Activated naive CD4-positive, alpha-beta T cell treated with anti-CD3 and anti-CD28 coated beads for 36 hours (primary cell): ENCODE measurements at regions not wholly inside any gene's neighbourhood (a gene's known extent, or its start where the extent isn't known, plus 50 kb on each side); places are given as distances from the start of the nearest gene placed in this dataset.

Experiments
- CTCF ChIA-PET: fragments of 350-600 bp; sonication (Branson Sonifier 250); formaldehyde crosslinking; loops from one replicate; lab custom pipeline; 2021; ENCODE audit warnings: antibody characterized with exemption; lab: Charles Lee
- DNase-seq: peaks from one replicate; pipeline ENCODE4 v3.0.0-alpha.2; 2020
- H3K27ac Mint-ChIP-seq: one replicate; pipeline ENCODE4 v1.8.0; 2021; ENCODE audit warnings: mild to moderate bottlenecking, mixed read lengths
- H3K27me3 Mint-ChIP-seq: one replicate; pipeline ENCODE4 v1.8.0; 2021; ENCODE audit warnings: low read depth, mixed read lengths
- H3K36me3 Mint-ChIP-seq: one replicate; pipeline ENCODE4 v1.8.0; 2021; ENCODE audit warnings: low read depth, mixed read lengths
- H3K4me1 Mint-ChIP-seq: one replicate; pipeline ENCODE4 v1.8.0; 2021; ENCODE audit warnings: low read depth, mixed read lengths
- H3K4me3 Mint-ChIP-seq: one replicate; pipeline ENCODE4 v1.8.0; 2021; ENCODE audit warnings: mild to moderate bottlenecking, moderate library complexity, mixed read lengths
- H3K9me3 Mint-ChIP-seq: one replicate; pipeline ENCODE4 v1.8.0; 2021; ENCODE audit warnings: mixed read lengths
- intact Hi-C: fragments of 100-400 bp; cut with micrococcal nuclease; formaldehyde crosslinking; loops from one replicate; pipeline ENCODE4 v1.15.1; 2023

DNA sequence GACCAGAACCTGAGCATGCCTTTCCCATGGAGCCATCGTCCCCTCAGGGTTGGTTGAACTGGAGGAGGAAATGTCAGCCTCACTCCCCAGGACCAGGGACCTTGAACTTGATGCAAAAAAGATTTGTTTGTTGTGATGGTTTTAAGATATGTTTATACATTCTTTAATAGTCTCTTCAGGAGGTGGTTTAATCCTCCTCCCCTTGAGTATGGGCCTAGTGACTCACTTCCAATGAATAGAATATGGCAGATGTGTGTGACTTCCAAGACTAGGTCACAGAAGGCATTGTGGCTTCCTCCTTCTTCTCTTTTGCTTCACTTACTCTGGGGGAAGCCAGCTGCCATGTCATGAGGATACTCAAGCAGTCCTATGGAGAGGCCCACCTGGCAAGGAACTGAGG lies 81.7 kb upstream of the WNT4 start:
- intact Hi-C loops = no loop called here
- Mint-ChIP-seq H3K36me3 (no peaks in the 10 kb centered on the region), H3K9me3 (no peaks in the 10 kb centered on the region), H3K4me3 (no peak overlapping the region), H3K27me3 (no peaks in the 10 kb centered on the region), H3K4me1 (no peaks in the 10 kb centered on the region), H3K27ac (no peak overlapping the region)
- CTCF ChIA-PET = no interaction called here
- DNase-seq = no peak

DNA sequence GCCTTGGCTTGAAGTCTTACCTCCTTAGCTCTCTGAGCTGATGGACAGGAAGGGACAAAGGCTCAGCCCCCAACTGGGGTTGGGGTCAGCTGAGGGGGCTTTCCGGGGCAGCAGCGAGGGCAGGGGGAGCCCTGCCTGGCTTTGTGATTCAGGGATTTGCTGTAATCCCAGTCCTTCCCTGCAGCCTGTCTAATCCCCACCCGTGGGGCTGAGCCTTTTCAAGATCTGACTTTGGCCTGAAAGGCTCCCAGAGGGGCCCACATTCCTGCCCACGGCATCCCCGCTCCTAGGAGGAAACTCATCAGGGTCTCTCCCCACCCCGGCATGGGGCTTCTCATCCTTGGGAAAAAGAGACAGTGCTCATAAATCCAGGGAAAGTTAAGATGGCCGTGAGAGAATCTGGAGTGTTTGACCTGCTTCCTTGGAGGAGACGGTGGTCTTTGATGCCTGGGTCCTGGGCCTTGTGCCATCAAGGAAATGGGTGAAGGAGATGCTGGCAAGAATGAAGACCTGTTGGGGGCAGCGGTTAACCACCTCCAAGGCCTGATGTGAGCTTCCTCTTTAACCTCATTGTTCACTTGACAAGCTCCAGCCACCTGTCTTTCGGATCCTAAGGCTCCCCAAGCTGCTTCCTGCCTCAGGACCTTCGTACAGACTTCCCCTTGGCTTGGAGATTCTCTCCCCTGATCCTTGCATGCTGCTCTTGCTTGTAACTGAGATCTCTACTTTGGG lies 83.1 kb upstream of the WNT4 start:
- Mint-ChIP-seq H3K36me3 (no peaks in the 10 kb centered on the region), H3K27me3 (no peaks in the 10 kb centered on the region), H3K9me3 (no peaks in the 10 kb centered on the region), H3K4me1 (no peaks in the 10 kb centered on the region), H3K4me3 (no peak overlapping the region), H3K27ac (no peak overlapping the region)
- intact Hi-C loops = no loop called here
- DNase-seq = no peak
- CTCF ChIA-PET = interaction anchor here (0.9 kb wide), 1 partner anchor 17 kb away, joined by 3 read pairs; no protein-coding TSS in a partner anchor

DNA sequence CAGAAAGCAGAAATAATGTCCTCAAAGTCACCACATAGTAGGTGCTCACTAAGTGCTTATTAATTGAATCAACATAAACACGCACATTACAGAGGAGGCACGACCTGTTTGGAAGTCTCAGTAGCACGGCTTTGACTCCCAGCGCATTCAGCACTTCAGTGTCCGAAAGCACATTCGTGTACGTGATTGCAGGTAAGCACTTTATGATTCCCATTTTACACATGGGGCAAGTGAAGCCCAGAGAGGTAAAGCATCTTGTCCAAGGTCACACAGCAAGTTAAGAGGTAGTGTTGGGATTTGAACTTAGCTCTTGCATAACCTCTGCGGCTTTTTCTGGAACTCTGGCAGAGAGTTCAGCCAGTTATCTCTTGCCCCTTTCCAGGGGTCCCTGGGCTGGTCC lies 85.2 kb upstream of the WNT4 start:
- H3K9me3 Mint-ChIP-seq = no peaks in the 10 kb centered on the region
- DNase-seq = no peak
- H3K27ac Mint-ChIP-seq = no peak overlapping the region
- CTCF ChIA-PET = no interaction called here
- intact Hi-C loops = no loop called here
- no peaks in the 10 kb centered on the region for H3K36me3 Mint-ChIP-seq
- H3K4me3 Mint-ChIP-seq = no peak overlapping the region
- no peaks in the 10 kb centered on the region for H3K27me3 Mint-ChIP-seq
- H3K4me1 Mint-ChIP-seq = no peaks in the 10 kb centered on the region

DNA sequence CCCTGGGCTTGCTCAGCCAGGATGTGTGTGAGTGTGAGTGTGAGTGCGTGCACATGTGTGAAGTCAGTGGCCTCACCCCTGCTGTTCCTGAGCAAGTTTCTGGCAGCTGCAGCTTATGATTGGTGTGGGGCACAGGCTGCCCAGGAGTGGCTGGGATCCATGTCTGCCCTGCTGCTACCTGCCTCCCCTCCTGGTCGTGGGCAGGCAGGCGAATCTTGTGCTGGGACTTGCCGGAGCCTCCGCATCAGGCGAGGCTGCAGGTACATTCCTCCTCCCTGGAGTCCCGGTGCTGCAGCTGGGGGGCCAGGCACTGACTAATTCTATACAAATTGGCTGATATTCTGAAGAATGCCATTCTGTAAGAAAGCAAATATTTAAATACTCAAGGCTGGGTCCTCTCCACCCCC lies 85.6 kb upstream of the WNT4 start:
- CTCF ChIA-PET = no interaction called here
- Mint-ChIP-seq H3K27ac (no peak overlapping the region), H3K27me3 (no peaks in the 10 kb centered on the region)

DNA sequence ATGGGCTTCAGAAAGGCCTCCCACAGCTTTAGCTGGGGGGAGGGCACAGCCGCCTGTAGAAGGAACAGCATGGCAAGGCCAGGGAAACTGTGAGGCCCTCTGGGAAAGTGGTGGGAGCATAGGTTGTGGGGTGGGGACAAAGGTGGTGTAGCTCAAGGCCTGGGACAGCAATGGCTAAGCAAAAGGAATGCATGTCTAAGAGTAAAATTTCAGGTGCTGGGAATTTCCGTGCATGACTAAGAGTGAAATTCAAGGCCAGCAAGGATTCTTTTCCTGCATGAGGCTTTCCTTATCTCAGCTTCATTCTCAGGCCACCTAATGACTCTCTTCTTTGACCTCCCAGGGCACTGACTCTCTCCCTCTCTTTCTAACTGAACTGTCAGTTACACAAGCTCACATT lies 86.5 kb upstream of the WNT4 start:
- Mint-ChIP-seq H3K4me3 (no peak overlapping the region), H3K27ac (no peak overlapping the region), H3K9me3 (no peaks in the 10 kb centered on the region), H3K27me3 (peaks cover 3% of the 10 kb centered on the region), H3K36me3 (no peaks in the 10 kb centered on the region), H3K4me1 (no peaks in the 10 kb centered on the region)
- CTCF ChIA-PET = no interaction called here
- intact Hi-C loops = no loop called here
- no peak for DNase-seq

More for the DNA sequence above, 85.6 kb upstream of the WNT4 start:
- DNase-seq = no peak
- Mint-ChIP-seq H3K9me3 (no peaks in the 10 kb centered on the region), H3K4me1 (no peaks in the 10 kb centered on the region), H3K4me3 (no peak overlapping the region), H3K36me3 (no peaks in the 10 kb centered on the region)
- intact Hi-C loops = no loop called here

DNA sequence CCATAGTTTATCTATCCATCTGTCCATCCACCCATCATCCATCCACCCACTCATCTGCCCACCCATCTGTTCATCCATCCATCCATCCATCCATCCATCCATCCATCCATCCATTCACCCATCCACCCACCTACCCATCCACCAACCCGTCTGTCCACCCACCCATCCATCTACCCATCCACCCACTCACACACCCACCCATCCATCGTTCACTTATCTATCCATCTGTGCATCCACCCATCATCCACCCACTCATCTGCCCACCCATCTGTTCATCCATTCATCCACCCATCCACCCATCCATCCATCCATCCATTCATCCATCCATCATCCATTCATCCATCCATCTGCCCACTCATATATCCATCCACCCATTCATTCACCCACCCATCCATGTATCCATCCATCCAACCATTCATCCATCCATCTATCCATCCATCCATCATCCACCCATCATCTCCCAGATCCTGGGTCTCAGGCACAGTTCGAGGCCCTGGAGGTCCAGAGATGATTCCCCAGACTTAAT lies 88.2 kb upstream of the WNT4 start:
- intact Hi-C loops = no loop called here
- Mint-ChIP-seq H3K36me3 (no peaks in the 10 kb centered on the region), H3K27me3 (peaks cover 4% of the 10 kb centered on the region), H3K4me3 (no peak overlapping the region), H3K4me1 (no peaks in the 10 kb centered on the region), H3K27ac (no peak overlapping the region), H3K9me3 (no peaks in the 10 kb centered on the region)
- CTCF ChIA-PET = no interaction called here
- DNase-seq = no peak

DNA sequence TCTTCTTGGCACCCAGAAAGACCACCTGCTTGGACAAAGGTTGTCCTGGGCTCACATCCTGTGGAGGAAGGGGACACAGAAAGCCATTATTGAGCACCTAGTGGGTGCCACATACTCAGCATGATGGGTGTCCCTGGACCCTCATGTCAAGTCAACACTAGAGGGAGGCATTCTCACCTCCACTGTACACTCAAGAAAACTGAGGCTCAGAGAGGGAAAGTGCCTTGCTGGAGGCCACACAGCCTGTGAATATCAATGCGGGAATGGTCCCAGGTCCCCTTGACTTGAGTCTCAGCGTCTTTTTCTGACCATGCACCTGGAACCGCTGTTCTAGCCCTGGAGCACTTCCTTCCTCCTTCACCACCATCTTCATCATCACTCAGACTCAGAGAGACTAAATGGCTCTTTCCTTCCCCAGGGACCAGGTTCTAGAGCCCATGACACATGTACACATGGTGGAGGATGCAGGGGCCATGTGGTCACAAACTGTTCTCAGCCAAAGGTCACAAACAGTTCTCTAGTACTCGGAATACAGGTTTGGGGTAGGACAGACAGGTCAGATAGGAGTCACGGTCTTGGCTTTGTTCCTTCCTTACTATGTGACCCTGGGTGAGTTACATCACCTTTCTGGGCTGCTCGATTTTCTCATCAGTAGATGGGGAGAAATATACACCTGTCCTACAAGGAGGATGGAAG lies 89.2 kb upstream of the WNT4 start:
- intact Hi-C loops = no loop called here
- Mint-ChIP-seq H3K27ac (no peak overlapping the region), H3K9me3 (no peaks in the 10 kb centered on the region), H3K27me3 (peaks cover 4% of the 10 kb centered on the region), H3K4me1 (no peaks in the 10 kb centered on the region), H3K36me3 (no peaks in the 10 kb centered on the region), H3K4me3 (no peak overlapping the region)
- DNase-seq = no peak
- CTCF ChIA-PET = no interaction called here

DNA sequence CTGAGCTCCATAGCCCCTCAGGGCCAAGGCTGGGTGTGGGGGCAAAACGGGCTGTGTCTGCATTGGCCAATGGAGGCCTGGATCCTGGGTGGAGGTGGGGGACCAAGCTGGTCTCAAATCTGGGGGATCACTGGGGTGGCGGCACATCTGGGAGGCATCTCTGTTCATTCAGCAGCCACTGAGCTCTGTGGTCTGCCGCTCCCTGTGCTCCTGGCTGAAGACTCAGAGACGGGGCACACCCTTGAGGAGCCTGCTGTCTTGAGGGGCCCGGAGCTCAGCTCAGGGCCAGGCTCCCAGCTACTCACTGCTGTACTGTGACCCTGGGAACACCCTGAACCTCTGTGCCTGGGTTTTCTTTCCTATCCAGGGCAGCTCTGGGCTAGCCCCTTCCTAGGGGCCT lies 90.3 kb upstream of the WNT4 start:
- intact Hi-C loops = no loop called here
- CTCF ChIA-PET = no interaction called here
- no peak overlapping the region for H3K4me3 Mint-ChIP-seq

DNA sequence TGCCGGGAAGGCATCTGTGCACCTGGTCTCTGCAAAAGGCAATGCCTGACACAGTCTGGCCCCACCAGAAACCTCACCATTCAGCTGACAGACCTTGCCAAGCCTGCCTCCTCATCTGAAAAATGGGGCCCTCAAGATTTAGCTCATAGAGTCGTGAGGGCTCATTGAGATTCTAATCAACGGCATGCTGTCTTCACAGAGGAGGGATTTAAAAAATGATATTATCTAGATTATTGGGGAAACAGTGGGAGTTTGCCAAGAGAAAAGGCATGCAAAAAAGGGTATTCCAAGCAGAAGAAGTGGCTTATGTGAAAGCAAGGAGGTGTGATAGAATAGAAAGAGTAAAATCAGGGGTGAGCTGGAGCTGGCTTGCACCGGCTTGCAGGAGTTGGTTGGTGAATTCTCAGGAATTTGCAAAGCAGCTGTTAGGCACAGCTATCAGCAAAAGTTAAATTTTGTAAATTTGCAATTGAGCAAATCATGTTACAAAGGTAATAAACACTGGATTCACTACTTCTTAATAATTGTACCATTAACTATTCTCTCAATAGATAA lies 91.7 kb upstream of the WNT4 start:
- DNase-seq = no peak
- Mint-ChIP-seq H3K9me3 (no peaks in the 10 kb centered on the region), H3K36me3 (no peaks in the 10 kb centered on the region), H3K27me3 (peaks cover 4% of the 10 kb centered on the region), H3K4me1 (no peaks in the 10 kb centered on the region), H3K27ac (no peak overlapping the region), H3K4me3 (no peak overlapping the region)
- CTCF ChIA-PET = interaction anchor here (0.5 kb wide), 2 partner anchors 471 to 531 kb away, joined by 3 to 6 read pairs; no protein-coding TSS in a partner anchor
- intact Hi-C loops = no loop called here

More for the DNA sequence above, 90.3 kb upstream of the WNT4 start:
- no peaks in the 10 kb centered on the region for H3K4me1 Mint-ChIP-seq
- DNase-seq = no peak
- H3K27ac Mint-ChIP-seq = no peak overlapping the region
- peaks cover 4% of the 10 kb centered on the region for H3K27me3 Mint-ChIP-seq
- no peaks in the 10 kb centered on the region for H3K9me3 Mint-ChIP-seq
- no peaks in the 10 kb centered on the region for H3K36me3 Mint-ChIP-seq

DNA sequence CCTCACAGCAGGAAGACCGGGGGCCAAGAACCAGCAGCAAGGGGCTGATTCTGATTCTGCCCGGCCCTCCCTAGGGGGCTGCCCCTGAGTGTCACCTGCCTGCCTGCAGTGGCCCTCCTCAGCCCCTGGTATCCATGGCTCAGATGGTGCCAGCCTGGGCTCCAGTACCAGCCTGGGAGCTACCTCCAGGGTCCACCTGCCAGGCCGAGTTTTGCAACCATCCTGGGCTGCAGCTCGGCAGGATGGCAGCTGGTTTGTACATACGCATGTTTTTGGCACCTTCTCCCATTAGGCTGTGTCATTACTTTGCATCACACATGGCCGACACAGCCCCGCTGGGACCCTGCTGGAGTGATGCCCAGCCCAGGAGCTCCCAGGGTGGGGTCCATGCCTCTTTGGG lies 93.3 kb upstream of the WNT4 start:
- DNase-seq = no peak
- intact Hi-C loops = no loop called here
- H3K9me3 Mint-ChIP-seq = no peaks in the 10 kb centered on the region
- H3K36me3 Mint-ChIP-seq = no peaks in the 10 kb centered on the region
- H3K4me3 Mint-ChIP-seq = no peak overlapping the region
- CTCF ChIA-PET = interaction anchor here (0.9 kb wide), 1 partner anchor 104 kb away, joined by 3 read pairs; no protein-coding TSS in a partner anchor
- H3K27ac Mint-ChIP-seq = no peak overlapping the region
- H3K27me3 Mint-ChIP-seq = peaks cover 4% of the 10 kb centered on the region
- H3K4me1 Mint-ChIP-seq = no peaks in the 10 kb centered on the region

DNA sequence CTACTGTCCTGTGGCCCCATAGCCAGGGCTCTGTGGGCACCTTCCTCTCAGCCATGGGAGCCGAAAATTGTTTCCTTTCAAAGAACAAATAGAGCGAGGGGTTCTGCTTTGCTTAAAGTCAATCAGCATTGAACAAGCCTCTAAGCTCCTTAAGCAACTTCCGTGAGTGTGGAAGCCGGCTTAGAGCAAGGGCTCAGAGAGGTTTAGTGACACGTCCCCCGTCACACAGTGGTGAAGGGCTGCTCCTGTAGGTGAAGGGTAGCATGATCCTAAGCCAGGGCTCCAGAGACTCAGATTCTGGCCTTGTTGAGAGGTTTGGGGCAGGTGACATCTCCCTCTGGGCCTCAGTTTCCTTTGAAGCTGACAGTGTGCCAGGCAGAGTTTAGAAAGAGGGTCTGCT lies 94.0 kb upstream of the WNT4 start:
- Mint-ChIP-seq H3K4me3 (no peak overlapping the region), H3K27me3 (peaks cover 4% of the 10 kb centered on the region), H3K36me3 (no peaks in the 10 kb centered on the region), H3K4me1 (no peaks in the 10 kb centered on the region), H3K27ac (no peak overlapping the region), H3K9me3 (no peaks in the 10 kb centered on the region)
- no peak for DNase-seq
- intact Hi-C loops = no loop called here
- CTCF ChIA-PET = interaction anchor here (0.9 kb wide), 1 partner anchor 104 kb away, joined by 3 read pairs; no protein-coding TSS in a partner anchor

DNA sequence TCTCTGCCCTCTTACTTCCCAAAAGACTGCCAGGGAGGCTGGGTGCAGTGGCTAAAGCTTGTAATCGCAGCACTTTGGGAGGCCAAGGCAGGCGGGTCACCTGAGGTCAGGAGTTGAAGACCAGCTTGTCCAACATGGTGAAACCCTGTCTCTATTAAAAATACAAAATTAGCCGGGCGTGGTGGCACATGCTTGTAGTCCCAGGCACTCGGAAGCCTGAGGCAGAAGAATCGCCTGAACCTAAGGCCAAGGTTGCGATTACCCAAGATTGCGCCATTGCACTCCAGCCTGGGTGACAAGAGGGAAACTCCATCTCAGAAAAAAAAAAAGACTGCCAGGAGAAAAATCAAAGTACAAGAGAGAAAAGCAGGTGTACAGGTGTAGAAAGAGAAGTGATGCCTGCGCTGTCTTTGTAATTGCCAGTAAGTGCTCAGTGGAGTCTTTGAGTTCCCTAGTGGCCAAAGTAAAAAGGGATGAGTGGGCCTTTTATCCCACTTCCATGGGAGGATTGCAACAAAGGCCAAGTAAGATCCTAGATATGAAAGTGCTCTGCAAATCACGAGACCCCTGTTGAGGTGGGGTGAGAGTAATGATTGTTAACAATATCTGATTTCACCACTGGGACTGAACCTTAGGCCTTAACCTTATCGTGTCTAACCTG lies 94.7 kb upstream of the WNT4 start:
- Mint-ChIP-seq H3K9me3 (no peaks in the 10 kb centered on the region), H3K27me3 (peaks cover 4% of the 10 kb centered on the region), H3K27ac (no peak overlapping the region), H3K4me3 (no peak overlapping the region), H3K36me3 (no peaks in the 10 kb centered on the region), H3K4me1 (no peaks in the 10 kb centered on the region)
- no peak for DNase-seq
- intact Hi-C loops = no loop called here
- CTCF ChIA-PET = no interaction called here
